Naive B cell (primary cell): ENCODE measurements at regions not wholly inside any gene's neighbourhood (a gene's known extent, or its start where the extent isn't known, plus 50 kb on each side); places are given as distances from the start of the nearest gene placed in this dataset.
"Not testable (repeated sequence)": the region's sequence is repeated elsewhere in the genome, so short reads cannot be mapped to it uniquely, and the experiment has no call there.

Source experiments
- ATAC-seq, 2 donors: fragments of 150-1000 bp; cut with Tn5 transposase; 2 replicates each; pipeline ENCODE4 v1.10.0; 2021; ENCODE audit warnings: low read depth in 2 of 2, mild to moderate bottlenecking in 2 of 2, moderate library complexity in 2 of 2
- DNase-seq: peaks from one replicate; pipeline ENCODE4 v3.0.0; 2022
- H3K27ac Mint-ChIP-seq, 6 donors: one replicate each; pipeline ENCODE4 v1.8.0; 2020 to 2022; ENCODE audit warnings: mild to moderate bottlenecking in 6 of 6, mixed read lengths in 6 of 6, moderate library complexity in 5 of 6, inconsistent platforms in 2 of 6
- H3K27me3 Mint-ChIP-seq, 3 donors: one replicate each; pipeline ENCODE4 v1.8.0; 2021 to 2022; ENCODE audit warnings: mixed read lengths in 3 of 3, mild to moderate bottlenecking in 1 of 3
- H3K36me3 Mint-ChIP-seq, 2 donors: one replicate each; pipeline ENCODE4 v1.8.0; 2020 to 2022; ENCODE audit warnings: mixed read lengths in 2 of 2, inconsistent platforms in 1 of 2, mild to moderate bottlenecking in 1 of 2
- H3K4me1 Mint-ChIP-seq, 3 donors: one replicate each; pipeline ENCODE4 v1.8.0; 2020 to 2022; ENCODE audit warnings: mixed read lengths in 3 of 3, inconsistent platforms in 1 of 3, mild to moderate bottlenecking in 1 of 3, moderate library complexity in 1 of 3
- H3K4me3 Mint-ChIP-seq, 8 donors: one replicate each; pipeline ENCODE4 v1.8.0; 2020 to 2022; ENCODE audit warnings: mild to moderate bottlenecking in 8 of 8, mixed read lengths in 8 of 8, moderate library complexity in 8 of 8, inconsistent platforms in 2 of 8
- H3K9me3 Mint-ChIP-seq, 7 donors: one replicate each; pipeline ENCODE4 v1.8.0; 2020 to 2022; ENCODE audit warnings: mixed read lengths in 7 of 7, mild to moderate bottlenecking in 5 of 7, inconsistent platforms in 2 of 7, moderate library complexity in 1 of 7

- Mint-ChIP-seq H3K4me1 (peaks cover 0 to 22% (median 7%) of the 10 kb centered on the region in 3 donors), H3K36me3 (peaks cover 0 to 5% of the 10 kb centered on the region in 2 donors), H3K4me3 (no peak overlapping the region), H3K9me3 (peaks cover 0 to 44% (median 12%) of the 10 kb centered on the region in 7 donors), H3K27ac (peak overlapping the region in 3 of 6 donors; percentile 1 to 61 (median 3)), H3K27me3 (no peaks in the 10 kb centered on the region)
- no peak for ATAC-seq
- DNase-seq, result no peak
Observed at GRCh38 chrX:39268207-39268606, 466.9 kb downstream of the MID1IP1 start.

- no peaks in the 10 kb centered on the region for H3K27me3 Mint-ChIP-seq
- H3K4me1 Mint-ChIP-seq, result peaks cover 0 to 7% (median 2%) of the 10 kb centered on the region in 3 donors
- no peak overlapping the region for H3K27ac Mint-ChIP-seq
- no peak overlapping the region for H3K4me3 Mint-ChIP-seq
- peaks cover 0 to 6% of the 10 kb centered on the region in 2 donors for H3K36me3 Mint-ChIP-seq
- H3K9me3 Mint-ChIP-seq, result peaks cover 0 to 35% (median 18%) of the 10 kb centered on the region in 7 donors
- ATAC-seq (no peak), DNase-seq (no peak)
Observed at GRCh38 chrX:39275500-39276068, 474.3 kb downstream of the MID1IP1 start.

DNA sequence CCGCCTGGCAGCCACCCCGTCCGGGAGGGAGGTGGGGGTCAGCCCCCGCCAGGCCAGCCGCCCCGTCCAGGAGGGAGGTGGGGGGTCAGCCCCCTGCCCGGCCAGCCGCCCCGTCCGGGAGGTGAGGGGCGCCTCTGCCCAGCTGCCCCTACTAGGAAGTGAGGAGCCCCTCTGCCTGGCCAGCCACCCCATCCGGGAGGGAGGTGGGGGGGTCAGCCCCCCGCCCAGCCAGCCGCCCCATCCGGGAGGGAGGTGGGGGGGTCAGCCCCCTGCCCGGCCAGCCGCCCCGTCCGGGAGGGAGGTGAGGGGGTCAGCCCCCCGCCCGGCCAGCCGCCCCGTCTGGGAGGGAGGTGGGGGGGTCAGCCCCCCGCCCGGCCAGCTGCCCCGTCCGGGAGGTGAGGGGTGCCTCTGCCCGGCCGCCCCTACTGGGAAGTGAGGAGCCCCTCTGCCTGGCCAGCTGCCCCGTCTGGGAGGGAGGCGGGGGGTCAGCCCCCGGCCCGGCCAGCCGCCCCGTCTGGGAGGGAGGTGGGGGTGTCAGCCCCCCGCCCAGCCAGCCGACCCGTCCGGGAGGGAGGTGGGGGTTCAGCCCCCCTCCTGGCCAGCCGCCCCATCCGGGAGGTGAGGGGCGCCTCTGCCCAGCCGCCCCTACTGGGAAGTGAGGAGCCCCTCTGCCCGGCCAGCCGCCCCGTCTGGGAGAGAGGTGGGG is 476.6 kb downstream of the MID1IP1 start:
- not testable (repeated sequence) for DNase-seq, H3K4me1 Mint-ChIP-seq, H3K27ac Mint-ChIP-seq, ATAC-seq, H3K27me3 Mint-ChIP-seq, H3K4me3 Mint-ChIP-seq, H3K36me3 Mint-ChIP-seq
- H3K9me3 Mint-ChIP-seq, result peaks cover 0 to 40% (median 20%) of the 10 kb centered on the region in 7 donors

- H3K9me3 Mint-ChIP-seq, result peaks cover 4 to 49% (median 31%) of the 10 kb centered on the region in 7 donors
- DNase-seq (no peak), ATAC-seq (no peak)
- peaks cover 11 to 27% of the 10 kb centered on the region in 2 donors for H3K36me3 Mint-ChIP-seq
- no peak overlapping the region for H3K4me3 Mint-ChIP-seq
- H3K4me1 Mint-ChIP-seq, result peaks cover 0 to 10% (median 7%) of the 10 kb centered on the region in 3 donors
- no peak overlapping the region for H3K27ac Mint-ChIP-seq
- H3K27me3 Mint-ChIP-seq, result no peaks in the 10 kb centered on the region
Observed at GRCh38 chrX:39283239-39283638, 482.0 kb downstream of the MID1IP1 start.

GRCh38 chrX:39288592-39288991 is 487.3 kb downstream of the MID1IP1 start:
- ATAC-seq (no peak), DNase-seq (no peak)
- H3K36me3 Mint-ChIP-seq, result peaks cover 2 to 49% of the 10 kb centered on the region in 2 donors
- H3K27me3 Mint-ChIP-seq, result peaks cover 0 to 8% (median 0%) of the 10 kb centered on the region in 3 donors
- H3K27ac Mint-ChIP-seq, result peak overlapping the region in 1 of 6 donors; percentile 5
- H3K9me3 Mint-ChIP-seq, result peaks cover 4 to 26% (median 13%) of the 10 kb centered on the region in 7 donors
- H3K4me1 Mint-ChIP-seq, result peaks cover 24 to 50% (median 42%) of the 10 kb centered on the region in 3 donors
- no peak overlapping the region for H3K4me3 Mint-ChIP-seq

GRCh38 chrX:39289827-39290226 is 488.6 kb downstream of the MID1IP1 start:
- Mint-ChIP-seq H3K9me3 (peaks cover 1 to 23% (median 3%) of the 10 kb centered on the region in 7 donors), H3K27me3 (peaks cover 0 to 15% (median 0%) of the 10 kb centered on the region in 3 donors), H3K4me3 (peak overlapping the region in 1 of 8 donors; percentile 42), H3K36me3 (peaks cover 6 to 48% of the 10 kb centered on the region in 2 donors), H3K4me1 (peaks cover 29 to 60% (median 55%) of the 10 kb centered on the region in 3 donors), H3K27ac (no peak overlapping the region)
- no peak for ATAC-seq
- DNase-seq, result no peak

DNA sequence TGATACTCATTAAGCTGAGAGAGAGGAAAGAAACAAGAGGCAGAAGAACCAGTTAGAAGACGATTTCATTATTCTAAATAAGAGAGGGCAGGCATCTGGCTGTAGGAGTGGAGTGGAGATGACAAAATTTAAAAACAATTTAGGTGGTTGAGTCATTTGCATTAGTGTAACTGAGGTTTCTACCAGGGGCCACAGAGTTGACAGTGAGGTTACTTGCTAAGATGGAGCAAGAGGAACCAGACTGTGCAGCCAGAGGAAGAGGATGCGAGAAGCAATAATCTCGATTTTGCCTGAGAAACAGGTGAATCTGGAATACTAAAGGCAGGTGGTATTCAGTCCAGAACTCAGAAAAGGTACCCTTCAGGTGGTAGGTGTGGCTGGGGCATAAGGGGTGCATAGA is 491.9 kb downstream of the MID1IP1 start:
- H3K27ac Mint-ChIP-seq, result peak overlapping the region in 3 of 6 donors; percentile 3 to 85 (median 67)
- H3K36me3 Mint-ChIP-seq, result peaks cover 13 to 45% of the 10 kb centered on the region in 2 donors
- H3K9me3 Mint-ChIP-seq, result peaks cover 3 to 19% (median 6%) of the 10 kb centered on the region in 7 donors
- peak overlapping the region; percentile 51 to 97 (median 76) for H3K4me3 Mint-ChIP-seq
- ATAC-seq, result no peak
- peaks cover 38 to 69% (median 60%) of the 10 kb centered on the region in 3 donors for H3K4me1 Mint-ChIP-seq
- DNase-seq, result no peak
- peaks cover 0 to 22% (median 0%) of the 10 kb centered on the region in 3 donors for H3K27me3 Mint-ChIP-seq

DNA sequence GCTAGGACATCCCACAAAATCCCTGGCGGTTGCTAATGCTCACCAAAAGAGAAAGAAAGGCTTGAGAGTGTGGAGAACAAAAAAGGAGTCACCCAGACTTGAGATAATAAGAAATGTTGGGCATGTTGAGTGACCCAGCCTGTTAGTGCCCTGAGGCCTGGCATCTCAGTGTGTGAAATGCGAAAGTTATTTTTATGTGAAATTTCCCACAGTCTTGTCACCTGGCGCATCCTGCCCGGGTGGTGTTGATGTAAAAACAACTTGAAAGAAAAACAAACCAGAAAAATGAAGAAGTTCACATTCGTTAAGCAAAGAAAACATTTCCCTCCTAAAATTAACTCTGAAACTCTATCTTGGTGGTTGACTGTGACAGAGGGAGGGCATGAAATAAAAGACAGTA is 495.2 kb downstream of the MID1IP1 start:
- Mint-ChIP-seq H3K4me1 (peaks cover 40 to 72% (median 61%) of the 10 kb centered on the region in 3 donors), H3K4me3 (peak overlapping the region; percentile 55 to 97 (median 89)), H3K27ac (peak overlapping the region; percentile 56 to 94 (median 82)), H3K9me3 (peaks cover 3 to 20% (median 6%) of the 10 kb centered on the region in 7 donors), H3K36me3 (peaks cover 13 to 37% of the 10 kb centered on the region in 2 donors), H3K27me3 (peaks cover 0 to 22% (median 0%) of the 10 kb centered on the region in 3 donors)
- no peak for DNase-seq
- ATAC-seq, result peak; percentile 57 to 74

- Mint-ChIP-seq H3K4me1 (peaks cover 29 to 58% (median 54%) of the 10 kb centered on the region in 3 donors), H3K9me3 (peaks cover 2 to 23% (median 10%) of the 10 kb centered on the region in 7 donors), H3K4me3 (peak overlapping the region; percentile 55 to 97 (median 91)), H3K27me3 (peaks cover 0 to 13% (median 0%) of the 10 kb centered on the region in 3 donors), H3K27ac (peak overlapping the region; percentile 9 to 95 (median 74)), H3K36me3 (peaks cover 13 to 17% of the 10 kb centered on the region in 2 donors)
- DNase-seq (no peak), ATAC-seq (no peak)
Observed at GRCh38 chrX:39298821-39299220, 497.6 kb downstream of the MID1IP1 start.

- ATAC-seq (peak; percentile 30 to 44), DNase-seq (peak; percentile 19)
- H3K36me3 Mint-ChIP-seq, result peaks cover 7 to 13% of the 10 kb centered on the region in 2 donors
- peaks cover 2 to 23% (median 8%) of the 10 kb centered on the region in 7 donors for H3K9me3 Mint-ChIP-seq
- peak overlapping the region; percentile 45 to 96 (median 84) for H3K27ac Mint-ChIP-seq
- peak overlapping the region; percentile 55 to 97 (median 91) for H3K4me3 Mint-ChIP-seq
- H3K4me1 Mint-ChIP-seq, result peaks cover 24 to 50% (median 46%) of the 10 kb centered on the region in 3 donors
- peaks cover 0 to 9% (median 0%) of the 10 kb centered on the region in 3 donors for H3K27me3 Mint-ChIP-seq
Observed at GRCh38 chrX:39299615-39300014, 498.4 kb downstream of the MID1IP1 start.

DNA sequence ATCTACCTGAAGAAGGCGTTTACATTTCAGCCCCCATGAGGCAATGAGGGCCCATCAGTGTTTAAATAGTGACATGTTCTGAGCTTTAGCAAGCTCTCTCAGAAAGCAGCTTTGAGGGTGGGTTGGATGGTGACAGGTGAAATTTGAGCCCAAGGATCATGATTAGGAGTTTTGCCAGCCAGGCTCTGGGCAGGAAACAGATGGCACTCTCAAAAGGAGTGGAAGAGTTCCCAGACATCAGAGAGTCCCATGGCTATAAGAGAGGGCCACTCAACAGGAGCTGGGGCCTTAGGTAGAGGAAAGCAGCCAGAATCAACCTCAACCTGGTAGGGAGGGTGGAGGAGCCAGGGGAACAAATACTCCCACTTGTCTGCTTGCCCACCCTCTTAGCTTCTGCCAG is 499.8 kb downstream of the MID1IP1 start:
- no peak for ATAC-seq
- Mint-ChIP-seq H3K4me1 (peaks cover 18 to 38% (median 36%) of the 10 kb centered on the region in 3 donors), H3K27ac (peak overlapping the region in 2 of 6 donors; percentile 21 to 52), H3K27me3 (no peaks in the 10 kb centered on the region), H3K36me3 (no peaks in the 10 kb centered on the region), H3K4me3 (peak overlapping the region in 2 of 8 donors; percentile 13 to 62), H3K9me3 (peaks cover 0 to 14% (median 7%) of the 10 kb centered on the region in 7 donors)
- no peak for DNase-seq

DNA sequence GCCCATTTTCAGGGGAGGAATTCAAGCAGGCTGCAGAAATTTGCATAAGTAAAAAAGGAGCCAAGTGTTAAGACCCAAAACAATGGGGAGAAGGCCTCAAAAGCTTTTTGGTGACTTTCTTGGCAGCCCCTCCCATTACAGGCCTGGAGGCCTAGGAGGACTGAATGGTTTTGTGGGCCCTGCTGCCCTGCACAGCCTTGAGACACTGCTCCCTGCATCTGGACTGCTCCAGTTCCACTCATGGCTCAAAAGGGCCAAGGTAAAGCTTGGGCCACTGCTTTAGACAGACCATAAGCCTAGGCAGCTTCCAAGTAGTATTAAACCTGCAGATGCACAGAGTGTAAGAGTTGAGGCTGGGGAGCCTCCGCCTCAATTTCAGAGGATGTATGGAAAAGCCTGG is 501.6 kb downstream of the MID1IP1 start:
- peaks cover 18 to 43% (median 30%) of the 10 kb centered on the region in 3 donors for H3K4me1 Mint-ChIP-seq
- peaks cover 0 to 5% (median 0%) of the 10 kb centered on the region in 3 donors for H3K27me3 Mint-ChIP-seq
- no peak overlapping the region for H3K4me3 Mint-ChIP-seq
- no peak overlapping the region for H3K27ac Mint-ChIP-seq
- peaks cover 0 to 11% (median 7%) of the 10 kb centered on the region in 7 donors for H3K9me3 Mint-ChIP-seq
- no peak for ATAC-seq
- no peak for DNase-seq
- H3K36me3 Mint-ChIP-seq, result no peaks in the 10 kb centered on the region

GRCh38 chrX:39304746-39305145 is 503.5 kb downstream of the MID1IP1 start:
- H3K36me3 Mint-ChIP-seq, result no peaks in the 10 kb centered on the region
- H3K4me1 Mint-ChIP-seq, result peaks cover 11 to 43% (median 28%) of the 10 kb centered on the region in 3 donors

More at GRCh38 chrX:39304746-39305145, 503.5 kb downstream of the MID1IP1 start:
- Mint-ChIP-seq H3K4me3 (no peak overlapping the region), H3K27ac (no peak overlapping the region), H3K27me3 (peaks cover 0 to 6% (median 0%) of the 10 kb centered on the region in 3 donors), H3K9me3 (peaks cover 0 to 11% (median 7%) of the 10 kb centered on the region in 7 donors)
- DNase-seq, result no peak
- no peak for ATAC-seq
